Astrocyte of the hippocampus (primary cell): ENCODE measurements at regions not wholly inside any gene's neighbourhood (a gene's known extent, or its start where the extent isn't known, plus 50 kb on each side); places are given as distances from the start of the nearest gene placed in this dataset.
"Not testable (repeated sequence)": the region's sequence is repeated elsewhere in the genome, so short reads cannot be mapped to it uniquely, and the experiment has no call there.

Experiments used
- DNase-seq: peaks from one replicate; pipeline ENCODE4 v3.0.0; 2011; ENCODE audit warnings: low read depth, low spot score

- no peak for DNase-seq
Observed at GRCh38 chr16:14002416-14002990, 68.6 kb upstream of the MRTFB start.

- peak; percentile 68 for DNase-seq
Observed at GRCh38 chr16:14003074-14003570, 68.0 kb upstream of the MRTFB start.

- DNase-seq, result no peak
Observed at GRCh38 chr16:14004031-14004728, 66.9 kb upstream of the MRTFB start.

DNA sequence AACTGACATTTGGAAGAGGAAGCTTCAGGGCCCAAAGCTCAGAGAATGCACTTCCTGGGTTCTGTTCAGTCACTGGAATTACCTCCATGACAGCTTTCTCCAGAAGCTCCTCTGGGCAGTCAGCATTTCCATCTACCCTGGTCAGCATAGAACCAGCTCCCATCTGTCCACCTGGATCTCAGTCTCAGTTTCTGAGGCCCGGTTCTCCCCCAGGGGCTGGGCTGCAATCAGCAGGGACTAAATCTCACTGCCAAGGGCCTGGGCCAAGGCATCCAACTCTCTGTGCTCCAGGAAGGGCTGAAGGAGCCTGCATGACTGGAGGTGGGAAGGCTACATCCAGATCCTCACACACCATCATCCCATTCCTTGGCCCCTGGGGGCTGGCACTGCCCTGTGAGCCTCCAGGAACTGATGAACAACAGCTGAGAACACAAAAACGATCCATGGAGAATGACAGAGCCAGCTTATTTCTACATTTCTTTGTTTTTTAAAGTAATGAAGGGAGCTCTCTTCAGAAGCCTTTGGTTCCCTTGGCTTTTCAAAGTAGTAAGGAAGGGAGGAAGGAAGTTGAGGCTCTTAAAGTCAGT lies 66.3 kb upstream of the MRTFB start:
- DNase-seq, result no peak

- DNase-seq, result no peak
Observed at GRCh38 chr16:14005335-14005734, 65.8 kb upstream of the MRTFB start.

- DNase-seq, result peak; percentile 32
Observed at GRCh38 chr16:14007450-14007849, 63.7 kb upstream of the MRTFB start.

GRCh38 chr16:14011001-14011400 lies 60.1 kb upstream of the MRTFB start:
- DNase-seq, result no peak

GRCh38 chr16:14011846-14012245 lies 59.3 kb upstream of the MRTFB start:
- DNase-seq, result no peak

GRCh38 chr16:14013145-14013570 lies 58.0 kb upstream of the MRTFB start:
- no peak for DNase-seq

DNA sequence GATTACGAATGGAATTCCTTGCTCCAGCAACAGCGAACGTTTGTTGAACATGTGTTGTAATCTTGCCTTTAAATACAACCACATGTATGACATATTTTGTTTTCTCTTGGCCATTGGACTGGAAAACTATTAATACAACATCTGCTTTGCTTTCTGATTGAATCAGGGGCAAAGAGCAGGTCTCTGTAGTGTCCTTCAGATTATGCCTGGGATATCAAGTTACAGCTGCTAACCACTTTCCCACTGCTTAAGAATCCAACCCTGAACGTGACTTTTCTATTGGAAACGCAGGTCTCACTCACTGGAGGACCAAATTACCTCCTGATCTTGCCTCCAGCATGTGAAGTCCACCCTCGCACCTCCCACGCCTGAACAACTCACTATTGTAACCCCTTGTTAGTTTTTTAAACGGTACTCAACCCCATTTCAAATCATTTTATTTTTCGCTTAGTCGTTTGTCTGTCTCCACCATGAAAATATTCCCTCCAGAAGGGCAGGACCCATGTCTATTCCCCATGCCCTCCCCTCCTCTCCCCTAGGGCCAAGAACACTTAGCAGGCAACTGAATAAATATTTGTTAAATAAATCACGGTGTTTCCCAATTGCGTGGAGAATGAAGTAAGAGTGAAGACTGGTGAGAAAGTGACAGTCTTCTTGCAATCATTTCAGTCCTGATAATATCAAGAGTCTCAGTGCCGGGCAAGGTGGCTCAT lies 57.4 kb upstream of the MRTFB start:
- peak; percentile 47 for DNase-seq

DNA sequence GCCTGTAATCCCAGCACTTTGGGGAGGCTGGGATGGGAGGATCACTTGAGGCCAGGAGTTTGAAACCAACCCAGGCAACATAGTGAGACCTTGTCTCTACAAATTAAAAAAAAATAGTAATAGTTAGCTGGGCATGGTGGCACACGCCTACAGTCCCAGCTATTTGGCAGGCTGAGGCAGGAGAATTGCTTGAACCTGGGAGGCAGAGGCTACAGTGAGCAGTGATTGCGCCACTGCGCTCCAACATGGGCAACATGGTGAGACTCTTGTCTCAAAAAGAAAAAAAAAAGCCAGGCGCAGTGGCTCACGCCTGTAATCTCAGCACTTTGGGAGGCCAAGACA lies 56.9 kb upstream of the MRTFB start:
- no peak for DNase-seq

GRCh38 chr16:14015033-14015432 lies 56.1 kb upstream of the MRTFB start:
- DNase-seq, result no peak

- no peak for DNase-seq
Observed at GRCh38 chr16:14015461-14015860, 55.7 kb upstream of the MRTFB start.

GRCh38 chr16:14015948-14016347 lies 55.2 kb upstream of the MRTFB start:
- peak; percentile 49 for DNase-seq

DNA sequence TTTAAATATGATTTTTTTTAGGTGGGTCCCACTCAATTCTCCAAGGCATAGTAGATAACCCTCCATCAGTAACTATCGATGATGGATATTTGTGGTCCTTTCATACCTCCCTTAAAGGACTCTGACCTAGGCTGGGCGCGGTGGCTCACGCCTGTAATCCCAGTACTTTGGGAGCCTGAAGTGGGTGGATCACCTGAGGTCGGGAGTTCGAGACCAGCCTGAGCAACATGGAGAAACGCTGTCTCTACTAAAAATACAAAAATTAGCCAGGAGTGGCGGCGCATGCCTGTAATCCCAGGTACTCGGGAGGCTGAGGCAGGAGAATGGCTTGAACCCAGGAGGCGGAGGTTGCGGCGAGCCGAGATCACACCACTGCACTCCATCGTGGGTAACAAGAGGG lies 54.8 kb upstream of the MRTFB start:
- not testable (repeated sequence) for DNase-seq

GRCh38 chr16:14017886-14018285 lies 53.2 kb upstream of the MRTFB start:
- no peak for DNase-seq

GRCh38 chr16:14018851-14019250 lies 52.3 kb upstream of the MRTFB start:
- no peak for DNase-seq

DNA sequence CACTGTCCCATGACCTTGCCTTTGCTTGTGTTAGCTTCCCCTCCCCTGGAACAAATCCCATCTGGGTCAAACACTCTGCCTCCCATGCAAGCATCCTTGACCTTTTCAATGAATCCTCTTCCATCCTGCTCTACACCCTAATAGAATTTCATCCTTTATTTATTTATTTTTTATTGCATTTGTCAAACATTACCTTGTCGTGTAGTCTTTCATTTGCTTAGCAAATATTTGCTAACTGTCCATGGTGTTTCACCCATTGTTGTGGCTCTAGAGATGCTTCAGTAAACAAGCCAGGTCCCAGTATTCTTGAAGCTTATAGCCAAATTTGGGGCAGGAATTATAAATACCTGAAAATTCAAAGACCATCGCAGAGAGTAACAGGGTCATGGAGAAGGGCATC lies 51.0 kb upstream of the MRTFB start:
- DNase-seq, result no peak
